Activated CD4-positive, alpha-beta T cell treated with anti-CD3 and anti-CD28 coated beads for 24 hours (primary cell): ENCODE measurements at regions not wholly inside any gene's neighbourhood (a gene's known extent, or its start where the extent isn't known, plus 50 kb on each side); places are given as distances from the start of the nearest gene placed in this dataset.
"Not testable (repeated sequence)": the region's sequence is repeated elsewhere in the genome, so short reads cannot be mapped to it uniquely, and the experiment has no call there.

Experiments used
- DNase-seq, 2 donors: peaks; one replicate each; pipeline ENCODE4 v3.0.0-alpha.2; 2020; ENCODE audit warnings: low read depth in 2 of 2

- no peak for DNase-seq
These were observed 92.6 kb downstream of the KIF26A start for GRCh38 chr14:104230946-104231345.

GRCh38 chr14:104232070-104232484, 93.7 kb downstream of the KIF26A start:
- no peak for DNase-seq

GRCh38 chr14:104234007-104234786, 95.8 kb downstream of the KIF26A start:
- DNase-seq: not testable (repeated sequence)

- no peak for DNase-seq
These were observed 97.3 kb downstream of the KIF26A start for GRCh38 chr14:104235686-104236085.

- DNase-seq: no peak
These were observed 99.5 kb downstream of the KIF26A start for GRCh38 chr14:104237651-104238423.

- DNase-seq: no peak
These were observed 100.2 kb downstream of the KIF26A start for GRCh38 chr14:104238424-104239184.

- no peak for DNase-seq
These were observed 100.9 kb downstream of the KIF26A start for GRCh38 chr14:104239185-104239775.

GRCh38 chr14:104239861-104240301, 101.5 kb downstream of the KIF26A start:
- DNase-seq: no peak

GRCh38 chr14:104240434-104241157, 102.2 kb downstream of the KIF26A start:
- DNase-seq: no peak

- no peak for DNase-seq
These were observed 104.8 kb downstream of the KIF26A start for GRCh38 chr14:104243200-104243599.

GRCh38 chr14:104244221-104245011, 106.0 kb downstream of the KIF26A start:
- no peak for DNase-seq

GRCh38 chr14:104245075-104245474, 106.7 kb downstream of the KIF26A start:
- no peak for DNase-seq

GRCh38 chr14:104245723-104246122, 107.3 kb downstream of the KIF26A start:
- DNase-seq: no peak

- DNase-seq: no peak
These were observed 108.3 kb downstream of the KIF26A start for GRCh38 chr14:104246401-104247335.

GRCh38 chr14:104247336-104248202, 109.2 kb downstream of the KIF26A start:
- DNase-seq: no peak

GRCh38 chr14:104248203-104249055, 110.0 kb downstream of the KIF26A start:
- DNase-seq: no peak

- DNase-seq: no peak
These were observed 110.7 kb downstream of the KIF26A start for GRCh38 chr14:104249089-104249488.
